GM10248 (cell line): ENCODE measurements at regions not wholly inside any gene's neighbourhood (a gene's known extent, or its start where the extent isn't known, plus 50 kb on each side); places are given as distances from the start of the nearest gene placed in this dataset.

ENCODE experiments used
- CTCF ChIA-PET: fragments of 300-600 bp; sonication (Branson Sonifier 250); formaldehyde crosslinking; extraction: SDS; loops from one replicate; lab custom pipeline; 2021; ENCODE audit warnings: antibody characterized with exemption; lab: Yijun Ruan, JAX
- POLR2A ChIA-PET: fragments of 350-650 bp; sonication (Branson Sonifier 250); formaldehyde crosslinking; extraction: SDS; loops from one replicate; lab custom pipeline; 2020; ENCODE audit warnings: antibody characterized with exemption; lab: Yijun Ruan, JAX
- DNase-seq: peaks from one replicate; pipeline ENCODE4 v3.0.0; 2012; ENCODE audit errors: extremely low spot score
- CTCF ChIP-seq: IDR thresholded peaks from 2 replicates; pipeline ENCODE4 v1.5.1; 2012; ENCODE audit warnings: mild to moderate bottlenecking, low read depth; ENCODE audit errors: extremely low read depth, missing control alignments, control extremely low read depth

- POLR2A ChIA-PET = no interaction called here
- no peak for TF ChIP-seq CTCF
- CTCF ChIA-PET = interaction anchor here (1.4 to 2.5 kb wide), 3 partner anchors 9 to 26 kb away, joined by 3 to 8 read pairs (median 6); no protein-coding TSS in a partner anchor
- DNase-seq = no peak
Measured at GRCh38 chr14:71621276-71621675, 311.0 kb upstream of the RGS6 start.

- POLR2A ChIA-PET = no interaction called here
- DNase-seq = no peak
- CTCF ChIA-PET = interaction anchor here (0.9 kb wide), 1 partner anchor 8 kb away, joined by 3 read pairs; no protein-coding TSS in a partner anchor
- TF ChIP-seq CTCF = no peak
Measured at GRCh38 chr14:71621980-71622605, 310.1 kb upstream of the RGS6 start.

GRCh38 chr14:71623939-71624338, 308.3 kb upstream of the RGS6 start:
- DNase-seq = no peak
- ChIA-PET POLR2A (no interaction called here), CTCF (interaction anchor here (1.0 kb wide), 1 partner anchor 15 kb away, joined by 3 read pairs; no protein-coding TSS in a partner anchor)
- no peak for TF ChIP-seq CTCF

GRCh38 chr14:71625175-71625574, 307.1 kb upstream of the RGS6 start:
- CTCF ChIA-PET = interaction anchor here (3.4 kb wide), 1 partner anchor 9 kb away, joined by 13 read pairs; no protein-coding TSS in a partner anchor
- TF ChIP-seq CTCF = no peak
- POLR2A ChIA-PET = no interaction called here
- DNase-seq = no peak

GRCh38 chr14:71625891-71626701, 306.1 kb upstream of the RGS6 start:
- CTCF ChIA-PET = interaction anchor here (3.4 kb wide), 1 partner anchor 10 kb away, joined by 13 read pairs; no protein-coding TSS in a partner anchor
- POLR2A ChIA-PET = no interaction called here
- no peak for TF ChIP-seq CTCF
- no peak for DNase-seq

- no peak for DNase-seq
- POLR2A ChIA-PET = no interaction called here
- TF ChIP-seq CTCF = no peak
- CTCF ChIA-PET = interaction anchor here (1.5 to 3.4 kb wide), 3 partner anchors 8 to 125 kb away, joined by 3 to 13 read pairs (median 3); no protein-coding TSS in a partner anchor
Measured at GRCh38 chr14:71628433-71628832, 303.8 kb upstream of the RGS6 start.
